Cardiac septum (tissue), 1 donor: ENCODE measurements at regions not wholly inside any gene's neighbourhood (a gene's known extent, or its start where the extent isn't known, plus 50 kb on each side); places are given as distances from the start of the nearest gene placed in this dataset.
"Not testable (repeated sequence)": the region's sequence is repeated elsewhere in the genome, so short reads cannot be mapped to it uniquely, and the experiment has no call there.

ENCODE experiments used
- DNase-seq: peaks from one replicate; pipeline ENCODE4 v3.0.0-alpha.2; 2020; ENCODE audit warnings: low spot score
- intact Hi-C: fragments of 100-400 bp; cut with DNase I; formaldehyde crosslinking; loops from one replicate; pipeline ENCODE4 v1.14.0; 2022
- donor health status: DM: no; HTN: no; CAD: no.

- intact Hi-C loops, result no loop called here
- DNase-seq, result no peak
Measured at GRCh38 chr4:67342291-67342690, 203.0 kb downstream of the CENPC start.

GRCh38 chr4:67333664-67334063, 211.6 kb downstream of the CENPC start:
- intact Hi-C loops, result no loop called here
- DNase-seq, result no peak

GRCh38 chr4:67332627-67333026, 212.7 kb downstream of the CENPC start:
- intact Hi-C loops, result no loop called here
- no peak for DNase-seq

- DNase-seq, result no peak
- intact Hi-C loops, result loop anchor here (5.0 kb wide), 1 partner anchor 241 kb away; no protein-coding TSS in a partner anchor
Measured at GRCh38 chr4:67328393-67328792, 216.9 kb downstream of the CENPC start.

GRCh38 chr4:67328018-67328278, 217.4 kb downstream of the CENPC start:
- DNase-seq, result no peak
- intact Hi-C loops, result loop anchor here (5.0 kb wide), 1 partner anchor 241 kb away; no protein-coding TSS in a partner anchor

GRCh38 chr4:67327245-67328017, 217.9 kb downstream of the CENPC start:
- intact Hi-C loops, result loop anchor here (5.0 kb wide), 1 partner anchor 240 kb away; no protein-coding TSS in a partner anchor
- no peak for DNase-seq

- no peak for DNase-seq
- intact Hi-C loops, result loop anchor here (5.0 kb wide), 1 partner anchor 238 kb away; no protein-coding TSS in a partner anchor
Measured at GRCh38 chr4:67325791-67326190, 219.5 kb downstream of the CENPC start.

- DNase-seq, result no peak
- intact Hi-C loops, result no loop called here
Measured at GRCh38 chr4:67320645-67321044, 224.7 kb downstream of the CENPC start.

- DNase-seq, intact Hi-C loops: not testable (repeated sequence)
Measured at GRCh38 chr4:67319607-67320006, 225.7 kb downstream of the CENPC start.

- DNase-seq, intact Hi-C loops: not testable (repeated sequence)
Measured at GRCh38 chr4:67300497-67301185, 244.7 kb downstream of the CENPC start.

- intact Hi-C loops, result no loop called here
- DNase-seq, result no peak
Measured at GRCh38 chr4:67292636-67293035, 252.7 kb downstream of the CENPC start.

GRCh38 chr4:67292045-67292444, 253.3 kb downstream of the CENPC start:
- intact Hi-C loops, result no loop called here
- no peak for DNase-seq

GRCh38 chr4:67291644-67292043, 253.7 kb downstream of the CENPC start:
- no peak for DNase-seq
- intact Hi-C loops, result no loop called here

GRCh38 chr4:67288964-67289363, 256.3 kb downstream of the CENPC start:
- DNase-seq, result no peak
- intact Hi-C loops, result no loop called here

- no peak for DNase-seq
Measured at GRCh38 chr4:67286724-67287123, 258.6 kb downstream of the CENPC start.

GRCh38 chr4:67282749-67283148, 262.6 kb downstream of the CENPC start:
- no peak for DNase-seq
- intact Hi-C loops, result no loop called here

More at GRCh38 chr4:67286724-67287123, 258.6 kb downstream of the CENPC start:
- intact Hi-C loops, result no loop called here

GRCh38 chr4:67275179-67275750, 270.0 kb downstream of the CENPC start:
- no peak for DNase-seq
- intact Hi-C loops, result no loop called here

GRCh38 chr4:67274671-67275070, 270.6 kb downstream of the CENPC start:
- DNase-seq, intact Hi-C loops: not testable (repeated sequence)

GRCh38 chr4:67273666-67274065, 271.6 kb downstream of the CENPC start:
- DNase-seq, result no peak
- intact Hi-C loops, result no loop called here

GRCh38 chr4:67261971-67262370, 283.3 kb downstream of the CENPC start:
- intact Hi-C loops, result no loop called here

More at GRCh38 chr4:67261971-67262370, 283.3 kb downstream of the CENPC start:
- DNase-seq, result no peak
